OCI-LY1 (cell line): ENCODE measurements at regions not wholly inside any gene's neighbourhood (a gene's known extent, or its start where the extent isn't known, plus 50 kb on each side); places are given as distances from the start of the nearest gene placed in this dataset.

Experiments
- CTCF ChIP-seq: fragments of 200-600 bp; sonication (generic), shearing (Covaris generic); IDR thresholded peaks from 2 replicates; pipeline ENCODE4 v1.5.1; 2017; ENCODE audit warnings: mild to moderate bottlenecking, antibody characterized with exemption, low read length, moderate library complexity, mixed read lengths
- EZH2 ChIP-seq: fragments of 200-600 bp; sonication (generic), shearing (Covaris generic); IDR thresholded peaks from 2 replicates; pipeline ENCODE4 v1.8.0; 2017; ENCODE audit warnings: borderline replicate concordance, mixed run types, mild to moderate bottlenecking, antibody characterized with exemption, low read length, moderate library complexity, mixed read lengths

GRCh38 chr20:63094767-63095499 is 88.2 kb upstream of the BHLHE23 start:
- TF ChIP-seq CTCF (no peak), EZH2 (no peak)
